ENCODE measurements at regions not wholly inside any gene's neighbourhood (a gene's known extent, or its start where the extent isn't known, plus 50 kb on each side); places are given as distances from the start of the nearest gene placed in this dataset.

GRCh38 chr14:55523321-55523720, 56.7 kb upstream of the KTN1 start:
- H3K9ac ChIP-seq (ENCODE audit: low read depth, low read length), result no peak overlapping the region
- H3K27me3 ChIP-seq (ENCODE audit: insufficient read depth, low read length), result no peaks in the 10 kb centered on the region
- H3K27ac ChIP-seq (ENCODE audit: low read depth, low read length), result no peak overlapping the region
- no peaks in the 10 kb centered on the region for H3K36me3 ChIP-seq (ENCODE audit: insufficient read depth, low read length)
- H3K4me1 ChIP-seq (ENCODE audit: insufficient read depth, low read length), result no peaks in the 10 kb centered on the region
- H3K9me3 ChIP-seq (ENCODE audit: insufficient read depth, low read depth, low read length), result no peaks in the 10 kb centered on the region
- 89% methylated on average over 2 of the region's 2 CpGs for WGBS
- H3K4me3 ChIP-seq (ENCODE audit: low read length), result no peak overlapping the region

All from HUES64 (cell line).